Tibial artery (tissue), 4 donors: ENCODE measurements at regions not wholly inside any gene's neighbourhood (a gene's known extent, or its start where the extent isn't known, plus 50 kb on each side); places are given as distances from the start of the nearest gene placed in this dataset.
A peak's percentile ranks its signal among the peaks of the same experiment; 100 is the strongest.

ENCODE experiments used
- DNase-seq, 2 donors: peaks; one replicate each; pipeline ENCODE4 v3.0.0-alpha.2; 2019
- H3K27ac ChIP-seq, 2 donors: fragments of 200-600 bp; sonication (generic) in 1 of 2; 1 replicate in 1 of 2; 2 replicates in 1 of 2; pipeline ENCODE4 v1.5.1; 2018 to 2019; ENCODE audit warnings: mild to moderate bottlenecking in 1 of 2
- H3K27me3 ChIP-seq, 2 donors: fragments of 200-600 bp; sonication (generic) in 1 of 2; one replicate each; pipeline versions ENCODE4 v1.5.1 to v1.6.0; 2016 to 2019
- H3K36me3 ChIP-seq, 3 donors: fragments of 200-600 bp; sonication (generic) in 2 of 3; one replicate each; pipeline ENCODE4 v1.5.1; 2016 to 2019; ENCODE audit warnings: mild to moderate bottlenecking in 2 of 3
- H3K4me1 ChIP-seq, 4 donors: fragments of 200-600 bp; sonication (generic) in 2 of 4; 1 replicate in 3 of 4; 2 replicates in 1 of 4; pipeline ENCODE4 v1.5.1; 2016 to 2019
- H3K4me3 ChIP-seq, 2 donors: fragments of 200-600 bp; sonication (generic) in 1 of 2; 1 replicate in 1 of 2; 2 replicates in 1 of 2; pipeline ENCODE4 v1.5.1; 2018 to 2019; ENCODE audit warnings: mild to moderate bottlenecking in 2 of 2
- H3K9me3 ChIP-seq, 3 donors: fragments of 200-600 bp; sonication (generic) in 1 of 3; one replicate each; pipeline ENCODE4 v1.5.1; 2016 to 2019
- CTCF ChIP-seq, 2 experiments: fragments of 200-600 bp in 1 of 2; fragments of 450-650 bp in 1 of 2; IDR thresholded peaks; one replicate each; pipeline ENCODE4 v1.5.1; 2017 to 2019; ENCODE audit warnings: antibody characterized with exemption in 2 of 2, mild to moderate bottlenecking in 1 of 2, moderate library complexity in 1 of 2
- intact Hi-C: fragments of 100-400 bp; cut with DNase I; formaldehyde crosslinking; loops from one replicate; pipeline ENCODE4 v1.15.0; 2023; ENCODE audit warnings: low total_unique reads

- intact Hi-C loops: no loop called here
- Histone ChIP-seq H3K27me3 (no peaks in the 10 kb centered on the region), H3K4me3 (no peak overlapping the region), H3K36me3 (no peaks in the 10 kb centered on the region), H3K9me3 (peaks cover 0 to 8% (median 0%) of the 10 kb centered on the region in 3 donors), H3K4me1 (no peaks in the 10 kb centered on the region), H3K27ac (no peak overlapping the region)
- TF ChIP-seq CTCF (IDR thresholded peaks at IDR 0.05): no peak
- DNase-seq: no peak
Measured at GRCh38 chr4:134952305-134952704, 750.7 kb upstream of the PABPC4L start.

- intact Hi-C loops: loop anchor here (10.0 kb wide), 1 partner anchor 1043 kb away; no protein-coding TSS in a partner anchor
Measured at GRCh38 chr4:134948110-134948642, 746.6 kb upstream of the PABPC4L start.

GRCh38 chr4:134944115-134944514, 742.5 kb upstream of the PABPC4L start:
- H3K9me3 ChIP-seq: peaks cover 0 to 8% (median 0%) of the 10 kb centered on the region in 3 donors
- no peak overlapping the region for H3K4me3 ChIP-seq
- no peaks in the 10 kb centered on the region for H3K4me1 ChIP-seq
- H3K27me3 ChIP-seq: no peaks in the 10 kb centered on the region
- no peak for TF ChIP-seq CTCF (IDR thresholded peaks at IDR 0.05)
- no peak overlapping the region for H3K27ac ChIP-seq
- no peak for DNase-seq
- intact Hi-C loops: loop anchor here (10.0 kb wide), 1 partner anchor 1039 kb away; no protein-coding TSS in a partner anchor
- no peaks in the 10 kb centered on the region for H3K36me3 ChIP-seq

More at GRCh38 chr4:134948110-134948642, 746.6 kb upstream of the PABPC4L start:
- H3K36me3 ChIP-seq: no peaks in the 10 kb centered on the region
- no peaks in the 10 kb centered on the region for H3K27me3 ChIP-seq
- H3K9me3 ChIP-seq: peaks cover 0 to 8% (median 0%) of the 10 kb centered on the region in 3 donors
- no peaks in the 10 kb centered on the region for H3K4me1 ChIP-seq
- TF ChIP-seq CTCF (IDR thresholded peaks at IDR 0.05): no peak
- no peak overlapping the region for H3K4me3 ChIP-seq
- no peak overlapping the region for H3K27ac ChIP-seq
- no peak for DNase-seq

- no peaks in the 10 kb centered on the region for H3K27me3 ChIP-seq
- TF ChIP-seq CTCF (IDR thresholded peaks at IDR 0.05): no peak
- H3K4me3 ChIP-seq: no peak overlapping the region
- intact Hi-C loops: no loop called here
- H3K9me3 ChIP-seq: no peaks in the 10 kb centered on the region
- no peaks in the 10 kb centered on the region for H3K4me1 ChIP-seq
- no peak overlapping the region for H3K27ac ChIP-seq
- no peak for DNase-seq
- H3K36me3 ChIP-seq: no peaks in the 10 kb centered on the region
Measured at GRCh38 chr4:134936014-134936413, 734.4 kb upstream of the PABPC4L start.

GRCh38 chr4:134935320-134935719, 733.7 kb upstream of the PABPC4L start:
- H3K36me3 ChIP-seq: no peaks in the 10 kb centered on the region
- no peak for DNase-seq
- H3K27me3 ChIP-seq: no peaks in the 10 kb centered on the region
- no peaks in the 10 kb centered on the region for H3K4me1 ChIP-seq
- peak in 1 of 2 experiments; percentile 33 for TF ChIP-seq CTCF (IDR thresholded peaks at IDR 0.05)
- H3K27ac ChIP-seq: no peak overlapping the region
- H3K9me3 ChIP-seq: no peaks in the 10 kb centered on the region
- intact Hi-C loops: no loop called here
- no peak overlapping the region for H3K4me3 ChIP-seq
